ENCODE measurements at regions not wholly inside any gene's neighbourhood (a gene's known extent, or its start where the extent isn't known, plus 50 kb on each side); places are given as distances from the start of the nearest gene placed in this dataset.

DNA sequence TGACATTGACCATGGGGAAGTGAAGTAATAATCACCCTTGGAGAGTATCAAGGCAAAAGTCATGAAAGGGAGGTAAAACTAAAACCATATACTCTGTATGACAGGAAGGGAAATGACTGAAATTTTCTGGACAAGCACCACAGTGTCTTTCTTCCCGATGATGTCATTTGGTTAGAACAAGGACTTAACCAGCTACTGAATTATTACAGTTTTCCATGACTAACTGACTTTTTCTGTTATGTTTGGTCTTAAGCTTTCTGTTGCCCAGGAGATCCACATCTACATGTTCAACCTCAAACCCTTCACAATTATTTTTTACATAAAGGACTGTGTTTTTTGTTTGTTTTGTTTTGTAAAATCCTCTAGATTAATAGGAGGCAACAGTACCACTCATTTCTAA lies 191.9 kb upstream of the IL12A start:
- no peak for TF ChIP-seq CTCF (IDR thresholded peaks at IDR 0.05; ENCODE audit: insufficient read depth, low read length, missing control alignments)
- no peak for DNase-seq (ENCODE audit: low read depth, low spot score)
- no peak overlapping the region for H3K4me3 ChIP-seq (ENCODE audit: low read depth, low read length)
- ChIA-PET CTCF (interaction anchor here (0.7 to 4.2 kb wide), 6 partner anchors 8 to 76 kb away, joined by 3 to 25 read pairs (median 4); no protein-coding TSS in a partner anchor), POLR2A (interaction anchor here (1.0 to 1.2 kb wide), 2 partner anchors 11 to 32 kb away, joined by 3 to 4 read pairs; no protein-coding TSS in a partner anchor)

- DNase-seq (ENCODE audit: low read depth, low spot score) = no peak
- no peak for TF ChIP-seq CTCF (IDR thresholded peaks at IDR 0.05; ENCODE audit: insufficient read depth, low read length, missing control alignments)
- ChIA-PET CTCF (interaction anchor here (1.1 to 4.2 kb wide), 9 partner anchors 7 to 177 kb away, joined by 3 to 25 read pairs (median 4); no protein-coding TSS in a partner anchor), POLR2A (no interaction called here)
- no peak overlapping the region for H3K4me3 ChIP-seq (ENCODE audit: low read depth, low read length)
Measured at GRCh38 chr3:159797771-159798170, 190.9 kb upstream of the IL12A start.

- POLR2A ChIA-PET = no interaction called here
- no peak for TF ChIP-seq CTCF (IDR thresholded peaks at IDR 0.05; ENCODE audit: insufficient read depth, low read length, missing control alignments)
- DNase-seq (ENCODE audit: low read depth, low spot score) = peak; percentile 45
- H3K4me3 ChIP-seq (ENCODE audit: low read depth, low read length) = no peak overlapping the region
- CTCF ChIA-PET = interaction anchor here (0.8 to 4.2 kb wide), 6 partner anchors 9 to 178 kb away, joined by 3 to 13 read pairs (median 4); no protein-coding TSS in a partner anchor
Measured at GRCh38 chr3:159798951-159799350, 189.7 kb upstream of the IL12A start.

GRCh38 chr3:159800434-159801155 lies 188.0 kb upstream of the IL12A start:
- TF ChIP-seq CTCF (IDR thresholded peaks at IDR 0.05; ENCODE audit: insufficient read depth, low read length, missing control alignments) = no peak
- no peak for DNase-seq (ENCODE audit: low read depth, low spot score)
- no peak overlapping the region for H3K4me3 ChIP-seq (ENCODE audit: low read depth, low read length)
- CTCF ChIA-PET = interaction anchor here (1.1 to 10.3 kb wide), 2 partner anchors 29 to 540 kb away, joined by 3 to 131 read pairs; no protein-coding TSS in a partner anchor
- POLR2A ChIA-PET = interaction anchor here (1.3 kb wide), 1 partner anchor 36 kb away, joined by 7 read pairs; no protein-coding TSS in a partner anchor

DNA sequence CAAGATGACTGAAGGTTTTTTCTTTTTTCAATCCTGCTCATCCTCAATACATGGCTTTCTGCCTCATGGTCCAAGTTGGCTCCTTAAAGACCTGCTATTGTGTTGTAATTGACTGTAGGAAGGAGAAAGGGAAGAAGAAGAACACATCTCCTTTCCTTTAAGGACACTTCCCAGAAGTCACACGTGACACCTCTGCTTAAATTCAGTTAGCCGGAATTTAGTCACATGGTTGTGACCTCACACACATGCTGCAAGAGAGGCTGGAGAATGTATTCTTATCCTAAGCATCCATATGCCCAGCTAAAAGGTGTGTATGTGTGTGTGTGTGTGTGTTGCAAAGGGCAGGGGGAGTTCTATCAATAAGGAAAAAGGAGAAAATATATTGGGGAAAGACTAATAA lies 185.8 kb upstream of the IL12A start:
- no peak for DNase-seq (ENCODE audit: low read depth, low spot score)
- POLR2A ChIA-PET = interaction anchor here (2.2 kb wide), 1 partner anchor 40 kb away, joined by 10 read pairs; no protein-coding TSS in a partner anchor
- H3K4me3 ChIP-seq (ENCODE audit: low read depth, low read length) = no peak overlapping the region
- TF ChIP-seq CTCF (IDR thresholded peaks at IDR 0.05; ENCODE audit: insufficient read depth, low read length, missing control alignments) = no peak
- CTCF ChIA-PET = interaction anchor here (1.0 to 10.3 kb wide), 15 partner anchors 13 to 543 kb away, joined by 3 to 131 read pairs (median 29); partner anchors contain the start of gene IL12A

DNA sequence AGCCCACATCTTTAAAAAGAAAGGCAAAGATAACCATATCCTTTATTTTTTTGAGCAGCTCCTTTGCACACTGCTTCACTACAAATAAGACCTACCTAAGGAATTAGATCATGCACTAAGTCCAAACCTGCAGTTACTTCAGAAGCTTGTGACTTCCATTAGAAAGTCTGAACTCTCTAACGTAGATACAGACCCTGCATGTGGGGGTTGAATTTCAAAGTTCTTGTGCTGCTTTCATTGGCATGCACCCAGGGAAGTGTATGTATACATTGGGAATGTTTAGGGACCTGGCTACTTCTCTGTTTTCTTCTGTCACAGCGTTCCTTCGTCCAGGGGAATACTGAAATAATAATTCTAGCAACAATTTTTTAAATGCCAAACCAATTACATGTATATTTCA lies 185.2 kb upstream of the IL12A start:
- ChIA-PET CTCF (interaction anchor here (1.0 to 10.3 kb wide), 17 partner anchors 11 to 538 kb away, joined by 3 to 131 read pairs (median 29); partner anchors contain the start of gene IL12A), POLR2A (interaction anchor here (2.2 kb wide), 1 partner anchor 41 kb away, joined by 10 read pairs; no protein-coding TSS in a partner anchor)
- no peak for TF ChIP-seq CTCF (IDR thresholded peaks at IDR 0.05; ENCODE audit: insufficient read depth, low read length, missing control alignments)
- peak; percentile 40 for DNase-seq (ENCODE audit: low read depth, low spot score)
- H3K4me3 ChIP-seq (ENCODE audit: low read depth, low read length) = no peak overlapping the region

All from AG04449 (cell line).